ENCODE measurements at regions not wholly inside any gene's neighbourhood (a gene's known extent, or its start where the extent isn't known, plus 50 kb on each side); places are given as distances from the start of the nearest gene placed in this dataset.

GRCh38 chr14:71524320-71524982 is 407.8 kb upstream of the RGS6 start:
- TF ChIP-seq CTCF (IDR thresholded peaks at IDR 0.05) (no peak), POLR2A (IDR thresholded peaks at IDR 0.05) (no peak)

All from lower leg skin (tissue), 3 donors.